ENCODE measurements at regions not wholly inside any gene's neighbourhood (a gene's known extent, or its start where the extent isn't known, plus 50 kb on each side); places are given as distances from the start of the nearest gene placed in this dataset.

- ATAC-seq (ENCODE audit: low read depth), result no peak
- H3K27me3 Mint-ChIP-seq, result no peaks in the 10 kb centered on the region
- H3K9me3 Mint-ChIP-seq, result peaks cover 3% of the 10 kb centered on the region
- H3K27ac Mint-ChIP-seq, result no peak overlapping the region
- no peak overlapping the region for H3K4me3 Mint-ChIP-seq
- H3K36me3 Mint-ChIP-seq, result no peaks in the 10 kb centered on the region
- DNase-seq, result no peak
- no peaks in the 10 kb centered on the region for H3K4me1 Mint-ChIP-seq
- POLR2A ChIA-PET, result no interaction called here
Observed at GRCh38 chr4:20333141-20333715, 81.5 kb downstream of the SLIT2 start.

- Mint-ChIP-seq H3K9me3 (no peaks in the 10 kb centered on the region), H3K4me1 (no peaks in the 10 kb centered on the region), H3K4me3 (no peak overlapping the region), H3K27ac (no peak overlapping the region), H3K27me3 (no peaks in the 10 kb centered on the region), H3K36me3 (no peaks in the 10 kb centered on the region)
- ATAC-seq (ENCODE audit: low read depth), result no peak
- POLR2A ChIA-PET, result no interaction called here
- DNase-seq, result no peak
Observed at GRCh38 chr4:20337261-20337664, 85.6 kb downstream of the SLIT2 start.

- no peaks in the 10 kb centered on the region for H3K9me3 Mint-ChIP-seq
- H3K4me3 Mint-ChIP-seq, result no peak overlapping the region
- POLR2A ChIA-PET, result interaction anchor here (0.7 kb wide), 1 partner anchor 202 kb away, joined by 3 read pairs; no protein-coding TSS in a partner anchor
- H3K27ac Mint-ChIP-seq, result no peak overlapping the region
- DNase-seq (no peak), ATAC-seq (ENCODE audit: low read depth) (no peak)
- H3K4me1 Mint-ChIP-seq, result no peaks in the 10 kb centered on the region
- H3K36me3 Mint-ChIP-seq, result no peaks in the 10 kb centered on the region
- peaks cover 1% of the 10 kb centered on the region for H3K27me3 Mint-ChIP-seq
Observed at GRCh38 chr4:20338841-20339240, 87.1 kb downstream of the SLIT2 start.

DNA sequence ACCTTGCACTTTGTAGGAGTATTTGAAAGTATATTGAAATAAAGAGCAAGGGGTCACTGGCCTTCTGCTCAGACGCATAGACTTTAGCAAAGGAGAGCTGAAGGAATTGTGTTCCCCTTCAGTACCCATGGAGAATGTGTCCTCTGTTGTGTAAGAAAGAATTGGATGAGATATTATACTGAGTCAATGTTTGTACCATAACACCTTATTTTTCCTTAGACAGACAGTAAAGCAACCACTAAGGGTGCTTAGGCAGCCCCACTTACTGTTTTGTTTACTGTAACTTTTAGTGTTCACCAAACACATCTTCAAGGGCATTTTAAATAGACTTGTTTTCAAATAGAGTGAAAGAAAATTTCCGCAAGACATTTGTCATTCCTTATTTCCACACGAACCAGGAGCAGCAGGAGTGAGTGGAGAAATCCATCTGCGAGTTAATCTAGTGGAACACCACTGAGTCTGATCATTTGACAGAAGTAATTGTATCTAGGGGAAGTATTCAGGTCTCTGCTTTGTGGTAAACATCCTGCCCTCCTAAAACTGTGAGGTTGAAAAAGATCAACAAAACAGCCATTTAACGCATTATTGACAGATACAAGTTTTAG lies 89.5 kb downstream of the SLIT2 start:
- H3K27me3 Mint-ChIP-seq, result peaks cover 1% of the 10 kb centered on the region
- no peaks in the 10 kb centered on the region for H3K4me1 Mint-ChIP-seq
- no peak overlapping the region for H3K27ac Mint-ChIP-seq
- POLR2A ChIA-PET, result no interaction called here
- no peak for ATAC-seq (ENCODE audit: low read depth)
- no peak for DNase-seq
- no peak overlapping the region for H3K4me3 Mint-ChIP-seq
- H3K36me3 Mint-ChIP-seq, result no peaks in the 10 kb centered on the region
- no peaks in the 10 kb centered on the region for H3K9me3 Mint-ChIP-seq

- DNase-seq, result no peak
- Mint-ChIP-seq H3K36me3 (no peaks in the 10 kb centered on the region), H3K27ac (no peak overlapping the region), H3K9me3 (no peaks in the 10 kb centered on the region), H3K4me3 (no peak overlapping the region), H3K27me3 (peaks cover 1% of the 10 kb centered on the region), H3K4me1 (no peaks in the 10 kb centered on the region)
- ATAC-seq (ENCODE audit: low read depth), result no peak
- POLR2A ChIA-PET, result no interaction called here
Observed at GRCh38 chr4:20347531-20347930, 95.8 kb downstream of the SLIT2 start.

DNA sequence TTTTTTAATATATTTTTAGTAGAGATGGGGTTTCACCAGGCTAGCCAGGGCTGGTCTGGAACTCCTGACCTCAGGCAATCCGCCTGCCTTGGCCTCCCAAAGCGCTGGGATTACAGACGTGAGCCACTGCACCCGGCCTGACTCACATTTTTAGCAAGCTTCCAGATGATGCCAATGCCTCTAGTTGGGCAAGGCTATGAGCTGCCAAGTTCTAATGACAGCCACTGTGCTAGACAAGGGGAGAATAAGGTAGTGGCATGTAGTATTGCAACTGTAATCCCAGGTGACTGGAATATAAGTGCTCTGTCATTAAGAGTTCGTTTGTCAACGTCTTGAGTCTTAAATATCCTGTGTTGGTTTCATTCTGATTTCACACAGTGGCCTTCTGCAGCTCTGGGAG lies 96.7 kb downstream of the SLIT2 start:
- ATAC-seq (ENCODE audit: low read depth) (no peak), DNase-seq (no peak)
- Mint-ChIP-seq H3K4me3 (no peak overlapping the region), H3K27me3 (no peaks in the 10 kb centered on the region), H3K9me3 (no peaks in the 10 kb centered on the region), H3K27ac (no peak overlapping the region), H3K4me1 (no peaks in the 10 kb centered on the region), H3K36me3 (no peaks in the 10 kb centered on the region)
- POLR2A ChIA-PET, result no interaction called here

DNA sequence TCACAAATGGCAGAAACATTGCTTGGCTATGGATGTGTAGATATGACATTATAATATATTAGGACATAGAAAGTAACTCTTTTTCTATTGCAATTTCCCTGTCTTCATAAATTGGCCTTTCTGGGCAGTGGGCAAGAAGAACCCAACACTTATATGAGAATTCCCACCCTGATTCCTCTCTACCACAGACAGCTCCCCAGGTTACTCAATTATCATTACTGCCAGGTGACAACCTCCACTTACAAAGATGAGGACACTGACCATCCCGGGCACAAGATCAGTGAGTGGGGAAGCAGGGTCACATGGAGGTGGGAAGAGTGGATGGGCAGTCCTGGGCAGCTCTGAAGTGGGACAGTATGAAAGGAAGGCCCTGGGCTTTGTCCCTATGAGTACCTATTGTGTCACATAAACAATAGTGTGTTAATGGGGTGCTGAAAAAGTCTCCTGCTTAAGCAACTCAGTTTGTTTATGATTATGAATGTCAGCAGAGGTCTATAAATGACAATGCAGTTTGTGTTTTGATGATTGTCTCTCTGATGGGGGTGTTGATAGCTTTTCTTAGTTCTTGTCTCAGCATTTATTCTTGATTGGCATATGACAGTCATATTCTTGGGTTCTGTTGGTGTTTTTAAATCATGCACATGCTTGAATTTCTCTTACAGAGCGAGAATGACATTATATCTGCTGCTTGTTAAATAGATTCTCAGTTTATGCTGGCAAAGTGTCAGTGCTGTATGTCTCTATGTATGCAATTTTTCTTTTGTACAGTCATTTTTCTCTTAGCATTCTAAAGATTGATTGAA lies 99.9 kb downstream of the SLIT2 start:
- no peak overlapping the region for H3K27ac Mint-ChIP-seq
- H3K4me3 Mint-ChIP-seq, result no peak overlapping the region
- DNase-seq (no peak), ATAC-seq (ENCODE audit: low read depth) (no peak)
- no peaks in the 10 kb centered on the region for H3K9me3 Mint-ChIP-seq
- H3K36me3 Mint-ChIP-seq, result no peaks in the 10 kb centered on the region
- POLR2A ChIA-PET, result no interaction called here
- no peaks in the 10 kb centered on the region for H3K27me3 Mint-ChIP-seq
- H3K4me1 Mint-ChIP-seq, result no peaks in the 10 kb centered on the region

- Mint-ChIP-seq H3K27ac (no peak overlapping the region), H3K27me3 (no peaks in the 10 kb centered on the region), H3K36me3 (no peaks in the 10 kb centered on the region), H3K9me3 (no peaks in the 10 kb centered on the region), H3K4me3 (no peak overlapping the region), H3K4me1 (no peaks in the 10 kb centered on the region)
- DNase-seq (no peak), ATAC-seq (ENCODE audit: low read depth) (no peak)
- POLR2A ChIA-PET, result no interaction called here
Observed at GRCh38 chr4:20352163-20352431, 100.4 kb downstream of the SLIT2 start.

DNA sequence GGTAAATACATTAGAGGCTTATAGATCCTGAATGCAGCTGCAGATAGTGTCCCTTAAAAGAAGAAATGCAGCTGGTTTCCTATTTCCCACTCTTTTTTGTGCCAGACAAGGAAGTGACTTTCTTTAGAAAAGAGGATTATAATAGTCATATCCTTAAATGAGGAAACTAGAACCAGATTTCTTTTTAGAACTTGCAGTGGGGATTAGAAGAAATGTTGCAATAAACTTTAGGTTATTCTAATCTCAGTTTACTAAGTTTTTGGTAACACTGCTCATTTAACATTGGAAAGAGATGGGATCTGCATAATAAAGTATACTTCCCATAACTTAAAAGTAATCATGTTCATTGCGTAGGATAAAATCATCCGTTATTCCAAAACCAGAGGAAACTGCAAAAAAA lies 101.9 kb downstream of the SLIT2 start:
- DNase-seq (no peak), ATAC-seq (ENCODE audit: low read depth) (no peak)
- Mint-ChIP-seq H3K4me3 (no peak overlapping the region), H3K27me3 (no peaks in the 10 kb centered on the region), H3K4me1 (no peaks in the 10 kb centered on the region), H3K9me3 (no peaks in the 10 kb centered on the region), H3K27ac (no peak overlapping the region), H3K36me3 (no peaks in the 10 kb centered on the region)
- POLR2A ChIA-PET, result no interaction called here

DNA sequence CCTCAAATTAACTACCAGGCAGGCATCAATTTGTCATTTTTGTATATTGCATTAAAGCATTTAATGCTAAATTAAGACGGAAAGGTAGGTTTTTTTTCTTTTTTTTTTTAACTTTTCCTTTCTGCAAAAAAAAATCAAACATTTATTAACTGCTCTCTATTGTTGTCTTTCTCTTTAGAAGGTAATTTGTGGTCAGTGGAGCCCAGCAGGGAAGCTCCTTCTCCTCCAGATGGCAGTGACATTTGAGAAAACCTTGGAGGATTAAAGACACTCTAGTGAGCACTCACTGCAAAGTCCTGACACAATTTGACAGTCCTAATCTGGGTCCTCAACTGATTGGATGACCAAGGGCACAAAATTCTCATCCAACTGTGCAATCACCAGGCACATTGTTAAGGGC lies 102.4 kb downstream of the SLIT2 start:
- DNase-seq (no peak), ATAC-seq (ENCODE audit: low read depth) (no peak)
- no peaks in the 10 kb centered on the region for H3K36me3 Mint-ChIP-seq
- no peaks in the 10 kb centered on the region for H3K27me3 Mint-ChIP-seq
- H3K4me3 Mint-ChIP-seq, result no peak overlapping the region
- H3K4me1 Mint-ChIP-seq, result no peaks in the 10 kb centered on the region
- H3K9me3 Mint-ChIP-seq, result no peaks in the 10 kb centered on the region
- H3K27ac Mint-ChIP-seq, result no peak overlapping the region
- POLR2A ChIA-PET, result no interaction called here

- DNase-seq (no peak), ATAC-seq (ENCODE audit: low read depth) (no peak)
- POLR2A ChIA-PET, result no interaction called here
- no peaks in the 10 kb centered on the region for H3K4me1 Mint-ChIP-seq
- H3K4me3 Mint-ChIP-seq, result no peak overlapping the region
- no peaks in the 10 kb centered on the region for H3K36me3 Mint-ChIP-seq
- no peaks in the 10 kb centered on the region for H3K9me3 Mint-ChIP-seq
- no peaks in the 10 kb centered on the region for H3K27me3 Mint-ChIP-seq
- no peak overlapping the region for H3K27ac Mint-ChIP-seq
Observed at GRCh38 chr4:20356565-20356964, 104.9 kb downstream of the SLIT2 start.

GRCh38 chr4:20358110-20358509 lies 106.4 kb downstream of the SLIT2 start:
- POLR2A ChIA-PET, result no interaction called here
- Mint-ChIP-seq H3K9me3 (no peaks in the 10 kb centered on the region), H3K27ac (no peak overlapping the region), H3K4me1 (no peaks in the 10 kb centered on the region), H3K4me3 (no peak overlapping the region), H3K27me3 (no peaks in the 10 kb centered on the region), H3K36me3 (no peaks in the 10 kb centered on the region)
- ATAC-seq (ENCODE audit: low read depth) (no peak), DNase-seq (no peak)

- Mint-ChIP-seq H3K36me3 (no peaks in the 10 kb centered on the region), H3K27ac (no peak overlapping the region), H3K9me3 (no peaks in the 10 kb centered on the region), H3K4me3 (no peak overlapping the region), H3K4me1 (no peaks in the 10 kb centered on the region), H3K27me3 (no peaks in the 10 kb centered on the region)
- DNase-seq (no peak), ATAC-seq (ENCODE audit: low read depth) (no peak)
- POLR2A ChIA-PET, result no interaction called here
Observed at GRCh38 chr4:20359692-20360091, 108.0 kb downstream of the SLIT2 start.

GRCh38 chr4:20362148-20362547 lies 110.4 kb downstream of the SLIT2 start:
- H3K27me3 Mint-ChIP-seq, result no peaks in the 10 kb centered on the region
- DNase-seq, result no peak
- H3K27ac Mint-ChIP-seq, result no peak overlapping the region
- no peaks in the 10 kb centered on the region for H3K4me1 Mint-ChIP-seq
- H3K36me3 Mint-ChIP-seq, result no peaks in the 10 kb centered on the region
- POLR2A ChIA-PET, result no interaction called here
- H3K4me3 Mint-ChIP-seq, result no peak overlapping the region
- H3K9me3 Mint-ChIP-seq, result no peaks in the 10 kb centered on the region
- no peak for ATAC-seq (ENCODE audit: low read depth)
